ENCODE measurements at regions not wholly inside any gene's neighbourhood (a gene's known extent, or its start where the extent isn't known, plus 50 kb on each side); places are given as distances from the start of the nearest gene placed in this dataset.

DNA sequence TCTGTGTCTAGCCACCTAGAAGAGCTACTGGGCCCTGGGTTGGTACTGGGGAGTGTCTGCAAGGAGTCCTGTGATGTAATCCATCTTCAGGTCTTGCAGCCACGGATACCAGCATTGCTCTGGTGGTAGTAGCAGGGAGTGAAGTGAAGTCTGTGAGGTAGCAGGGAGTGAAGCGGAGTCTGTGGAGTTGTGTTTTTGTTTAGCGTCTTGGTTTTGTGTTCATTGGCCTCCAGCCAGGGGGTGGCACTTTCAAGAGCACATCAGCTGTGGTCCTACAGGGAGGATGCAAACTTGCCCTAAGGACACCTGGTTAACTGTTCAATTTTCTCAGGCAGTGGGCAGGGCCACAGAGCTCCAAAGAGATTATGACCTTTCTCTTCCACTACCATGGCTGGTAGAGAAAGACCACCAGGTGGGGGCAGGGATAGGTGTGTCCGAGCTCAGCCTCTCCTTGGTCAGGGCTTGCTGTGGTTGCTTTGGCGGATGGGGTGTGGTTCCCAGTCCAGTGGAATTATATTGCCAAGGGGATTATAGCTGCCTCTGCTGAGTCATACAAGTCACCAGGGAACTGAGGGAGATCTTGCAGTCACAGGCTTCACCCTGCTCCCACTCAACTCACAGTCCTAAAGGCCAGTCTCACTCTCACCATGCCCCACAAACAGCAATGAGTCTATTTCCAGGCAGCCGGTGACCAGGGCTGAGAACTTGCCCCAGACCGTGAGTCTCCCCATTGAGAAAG, 424.7 kb downstream of the ZBBX start:
- Histone ChIP-seq H3K27ac (ENCODE audit: low read depth in 2 of 2, low read length in 2 of 2) (no peak overlapping the region), H3K4me1 (ENCODE audit: control insufficient read depth in 2 of 3, insufficient read depth in 2 of 3, low read depth in 1 of 3, low read length in 3 of 3) (no peaks in the 10 kb centered on the region), H3K36me3 (ENCODE audit: control insufficient read depth in 2 of 3, insufficient read depth in 3 of 3, low read length in 3 of 3) (no peaks in the 10 kb centered on the region), H3K27me3 (ENCODE audit: control insufficient read depth, insufficient read depth, low read length) (no peaks in the 10 kb centered on the region), H3K9ac (ENCODE audit: low read length in 3 of 3) (no peak overlapping the region), H3K4me3 (ENCODE audit: low read length in 3 of 3) (no peak overlapping the region), H3K9me3 (ENCODE audit: control insufficient read depth in 2 of 3, insufficient read depth in 1 of 3, low read length in 3 of 3) (peaks cover 0 to 4% (median 0%) of the 10 kb centered on the region in 3 donors)
- intact Hi-C loops (cut with DNase I), result no loop called here
- FAIRE-seq, result no peak
- TF ChIP-seq, protein P1, sequence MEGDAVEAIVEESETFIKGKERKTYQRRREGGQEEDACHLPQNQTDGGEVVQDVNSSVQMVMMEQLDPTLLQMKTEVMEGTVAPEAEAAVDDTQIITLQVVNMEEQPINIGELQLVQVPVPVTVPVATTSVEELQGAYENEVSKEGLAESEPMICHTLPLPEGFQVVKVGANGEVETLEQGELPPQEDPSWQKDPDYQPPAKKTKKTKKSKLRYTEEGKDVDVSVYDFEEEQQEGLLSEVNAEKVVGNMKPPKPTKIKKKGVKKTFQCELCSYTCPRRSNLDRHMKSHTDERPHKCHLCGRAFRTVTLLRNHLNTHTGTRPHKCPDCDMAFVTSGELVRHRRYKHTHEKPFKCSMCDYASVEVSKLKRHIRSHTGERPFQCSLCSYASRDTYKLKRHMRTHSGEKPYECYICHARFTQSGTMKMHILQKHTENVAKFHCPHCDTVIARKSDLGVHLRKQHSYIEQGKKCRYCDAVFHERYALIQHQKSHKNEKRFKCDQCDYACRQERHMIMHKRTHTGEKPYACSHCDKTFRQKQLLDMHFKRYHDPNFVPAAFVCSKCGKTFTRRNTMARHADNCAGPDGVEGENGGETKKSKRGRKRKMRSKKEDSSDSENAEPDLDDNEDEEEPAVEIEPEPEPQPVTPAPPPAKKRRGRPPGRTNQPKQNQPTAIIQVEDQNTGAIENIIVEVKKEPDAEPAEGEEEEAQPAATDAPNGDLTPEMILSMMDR (IDR thresholded peaks at IDR 0.05; ENCODE audit: borderline replicate concordance, extremely low read depth, insufficient read depth), result no peak
- DNase-seq, result no peak

DNA sequence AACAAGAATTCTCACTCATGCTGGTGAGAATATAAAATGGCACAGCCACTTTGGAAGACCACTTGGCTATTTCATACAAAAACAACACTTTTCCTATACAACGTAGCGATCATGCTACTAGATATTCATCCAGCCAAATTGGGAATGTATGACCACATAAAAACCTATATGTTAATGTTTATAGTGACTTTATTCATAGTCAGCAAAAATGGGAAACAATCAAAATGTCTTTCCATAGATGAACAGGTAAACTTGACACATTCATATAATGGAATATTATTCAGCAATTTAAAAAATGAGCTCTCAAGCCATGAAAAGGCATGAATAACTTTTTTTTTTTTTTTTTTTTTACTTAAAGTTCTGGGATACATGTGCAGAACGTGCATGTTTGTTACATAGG, 445.2 kb downstream of the ZBBX start:
- Histone ChIP-seq H3K36me3 (ENCODE audit: control insufficient read depth in 2 of 3, insufficient read depth in 3 of 3, low read length in 3 of 3) (no peaks in the 10 kb centered on the region), H3K4me1 (ENCODE audit: control insufficient read depth in 2 of 3, insufficient read depth in 2 of 3, low read depth in 1 of 3, low read length in 3 of 3) (no peaks in the 10 kb centered on the region), H3K27me3 (ENCODE audit: control insufficient read depth, insufficient read depth, low read length) (no peaks in the 10 kb centered on the region), H3K9ac (ENCODE audit: low read length in 3 of 3) (no peak overlapping the region), H3K27ac (ENCODE audit: low read depth in 2 of 2, low read length in 2 of 2) (no peak overlapping the region), H3K4me3 (ENCODE audit: low read length in 3 of 3) (no peak overlapping the region), H3K9me3 (ENCODE audit: control insufficient read depth in 2 of 3, insufficient read depth in 1 of 3, low read length in 3 of 3) (no peaks in the 10 kb centered on the region)
- intact Hi-C loops (cut with DNase I), result no loop called here
- TF ChIP-seq, protein P1 (IDR thresholded peaks at IDR 0.05; ENCODE audit: borderline replicate concordance, extremely low read depth, insufficient read depth), result no peak
- no peak for FAIRE-seq
- no peak for DNase-seq

DNA sequence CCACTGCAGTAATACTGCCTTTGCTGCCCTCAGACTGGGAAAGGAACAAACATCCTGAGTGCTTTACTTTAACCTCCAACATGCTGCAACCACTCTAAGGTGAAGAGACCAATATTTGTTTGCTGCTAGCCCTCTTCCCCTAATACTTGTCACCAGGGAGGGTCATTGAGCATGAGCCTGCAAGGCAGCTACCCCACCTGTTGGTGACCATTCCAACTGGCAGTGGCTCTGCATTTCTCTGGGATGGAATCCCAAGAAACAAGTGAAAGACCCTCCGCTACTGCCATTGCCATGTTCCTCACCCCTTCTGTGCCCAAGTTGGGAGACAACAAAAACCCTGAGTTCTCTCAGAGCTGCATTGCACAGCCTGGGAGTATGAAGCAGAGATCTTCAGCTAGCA, 462.7 kb downstream of the ZBBX start:
- Histone ChIP-seq H3K9ac (ENCODE audit: low read length in 3 of 3) (no peak overlapping the region), H3K27ac (ENCODE audit: low read depth in 2 of 2, low read length in 2 of 2) (no peak overlapping the region), H3K9me3 (ENCODE audit: control insufficient read depth in 2 of 3, insufficient read depth in 1 of 3, low read length in 3 of 3) (peaks cover 0 to 19% (median 0%) of the 10 kb centered on the region in 3 donors), H3K4me3 (ENCODE audit: low read length in 3 of 3) (no peak overlapping the region), H3K36me3 (ENCODE audit: control insufficient read depth in 2 of 3, insufficient read depth in 3 of 3, low read length in 3 of 3) (no peaks in the 10 kb centered on the region), H3K4me1 (ENCODE audit: control insufficient read depth in 2 of 3, insufficient read depth in 2 of 3, low read depth in 1 of 3, low read length in 3 of 3) (no peaks in the 10 kb centered on the region), H3K27me3 (ENCODE audit: control insufficient read depth, insufficient read depth, low read length) (no peaks in the 10 kb centered on the region)
- TF ChIP-seq, protein P1 (IDR thresholded peaks at IDR 0.05; ENCODE audit: borderline replicate concordance, extremely low read depth, insufficient read depth), result no peak
- FAIRE-seq (no peak), DNase-seq (no peak)
- intact Hi-C loops (cut with DNase I), result no loop called here

DNA sequence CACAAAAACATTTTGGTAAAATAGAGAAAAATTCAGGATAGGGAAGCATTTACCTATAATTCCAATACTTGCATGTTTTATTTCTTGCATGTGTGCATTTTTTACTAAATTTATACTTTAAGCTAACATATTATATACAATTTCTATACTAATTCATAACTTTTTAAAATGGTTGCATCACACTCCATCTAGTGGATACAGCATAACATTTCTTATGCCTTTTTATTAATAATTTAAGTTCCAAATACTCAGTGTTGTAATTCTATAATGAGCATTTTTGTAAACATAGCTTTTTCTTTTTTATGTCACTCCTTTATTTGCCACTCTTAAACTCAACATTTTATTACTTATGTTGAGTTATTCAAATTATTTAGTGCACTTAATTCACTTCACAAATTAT, 477.7 kb downstream of the ZBBX start:
- H3K4me1 ChIP-seq (ENCODE audit: control insufficient read depth in 2 of 3, insufficient read depth in 2 of 3, low read depth in 1 of 3, low read length in 3 of 3), result no peaks in the 10 kb centered on the region
- DNase-seq, result no peak
- peak; percentile 32 for FAIRE-seq

More for the DNA sequence above, 477.7 kb downstream of the ZBBX start:
- H3K4me3 ChIP-seq (ENCODE audit: low read length in 3 of 3), result no peak overlapping the region
- intact Hi-C loops (cut with DNase I), result no loop called here
- no peaks in the 10 kb centered on the region for H3K9me3 ChIP-seq (ENCODE audit: control insufficient read depth in 2 of 3, insufficient read depth in 1 of 3, low read length in 3 of 3)
- no peak overlapping the region for H3K27ac ChIP-seq (ENCODE audit: low read depth in 2 of 2, low read length in 2 of 2)
- no peaks in the 10 kb centered on the region for H3K36me3 ChIP-seq (ENCODE audit: control insufficient read depth in 2 of 3, insufficient read depth in 3 of 3, low read length in 3 of 3)
- TF ChIP-seq, protein P1 (IDR thresholded peaks at IDR 0.05; ENCODE audit: borderline replicate concordance, extremely low read depth, insufficient read depth), result no peak
- H3K27me3 ChIP-seq (ENCODE audit: control insufficient read depth, insufficient read depth, low read length), result no peaks in the 10 kb centered on the region
- H3K9ac ChIP-seq (ENCODE audit: low read length in 3 of 3), result no peak overlapping the region
